G401.6 (cell line): ENCODE measurements at regions not wholly inside any gene's neighbourhood (a gene's known extent, or its start where the extent isn't known, plus 50 kb on each side); places are given as distances from the start of the nearest gene placed in this dataset.

ENCODE experiments used
- FAIRE-seq: peaks from 2 replicates; lab custom pipeline; 2012; peaks lifted over from hg19 to GRCh38; lab: Jason Lieb, UNC

GRCh38 chr2:15780234-15780633, 160.1 kb upstream of the MYCN start:
- no peak for FAIRE-seq

- FAIRE-seq: no peak
These were observed 159.3 kb upstream of the MYCN start for GRCh38 chr2:15780912-15781574.

GRCh38 chr2:15782009-15782751, 158.2 kb upstream of the MYCN start:
- no peak for FAIRE-seq

- no peak for FAIRE-seq
These were observed 157.5 kb upstream of the MYCN start for GRCh38 chr2:15782769-15783294.

- no peak for FAIRE-seq
These were observed 156.9 kb upstream of the MYCN start for GRCh38 chr2:15783489-15783888.

GRCh38 chr2:15784106-15784885, 156.1 kb upstream of the MYCN start:
- no peak for FAIRE-seq

GRCh38 chr2:15784886-15785801, 155.2 kb upstream of the MYCN start:
- no peak for FAIRE-seq

GRCh38 chr2:15786003-15786654, 154.2 kb upstream of the MYCN start:
- no peak for FAIRE-seq

GRCh38 chr2:15786901-15787300, 153.4 kb upstream of the MYCN start:
- no peak for FAIRE-seq

- FAIRE-seq: no peak
These were observed 152.6 kb upstream of the MYCN start for GRCh38 chr2:15787535-15788454.

GRCh38 chr2:15788455-15788829, 151.9 kb upstream of the MYCN start:
- no peak for FAIRE-seq

- FAIRE-seq: no peak
These were observed 151.5 kb upstream of the MYCN start for GRCh38 chr2:15788830-15789229.

- FAIRE-seq: no peak
These were observed 150.8 kb upstream of the MYCN start for GRCh38 chr2:15789381-15790062.

GRCh38 chr2:15790326-15790725, 150.0 kb upstream of the MYCN start:
- no peak for FAIRE-seq

- FAIRE-seq: no peak
These were observed 149.5 kb upstream of the MYCN start for GRCh38 chr2:15790838-15791237.

- FAIRE-seq: no peak
These were observed 149.1 kb upstream of the MYCN start for GRCh38 chr2:15791294-15791693.

- FAIRE-seq: no peak
These were observed 148.0 kb upstream of the MYCN start for GRCh38 chr2:15792331-15792730.

GRCh38 chr2:15793078-15793913, 147.1 kb upstream of the MYCN start:
- no peak for FAIRE-seq

- no peak for FAIRE-seq
These were observed 146.4 kb upstream of the MYCN start for GRCh38 chr2:15793978-15794377.
